ENCODE measurements at regions not wholly inside any gene's neighbourhood (a gene's known extent, or its start where the extent isn't known, plus 50 kb on each side); places are given as distances from the start of the nearest gene placed in this dataset.

GRCh38 chr11:109973486-109973885 is 119.7 kb upstream of the ZC3H12C start:
- TF ChIP-seq HDGF (IDR thresholded peaks at IDR 0.05; ENCODE audit: borderline replicate concordance) (no peak), ARNT (IDR thresholded peaks at IDR 0.05) (no peak), SP1 (IDR thresholded peaks at IDR 0.05) (no peak), TARDBP (IDR thresholded peaks at IDR 0.05) (no peak), L3MBTL2 (conservative IDR thresholded peaks at IDR 0.05) (no peak), BHLHE40 (IDR thresholded peaks at IDR 0.05; ENCODE audit: borderline replicate concordance) (no peak), SUZ12 (IDR thresholded peaks at IDR 0.05) (no peak)
